HL-60 (cell line): ENCODE measurements at regions not wholly inside any gene's neighbourhood (a gene's known extent, or its start where the extent isn't known, plus 50 kb on each side); places are given as distances from the start of the nearest gene placed in this dataset.

Experiments used
- CTCF ChIP-seq: IDR thresholded peaks from one replicate; pipeline ENCODE4 v1.5.1; 2011; ENCODE audit warnings: low read length, control low read depth, inconsistent platforms; ENCODE audit not compliant: insufficient read depth
- POLR2AphosphoS5 ChIP-seq: IDR thresholded peaks from 2 replicates; pipeline ENCODE4 v1.6.1; 2012; ENCODE audit warnings: low read depth

GRCh38 chr1:213676736-213677135 is 311.0 kb upstream of the PROX1 start:
- TF ChIP-seq CTCF, result no peak
- TF ChIP-seq POLR2AphosphoS5, result no peak
